ENCODE measurements at regions not wholly inside any gene's neighbourhood (a gene's known extent, or its start where the extent isn't known, plus 50 kb on each side); places are given as distances from the start of the nearest gene placed in this dataset.

DNA sequence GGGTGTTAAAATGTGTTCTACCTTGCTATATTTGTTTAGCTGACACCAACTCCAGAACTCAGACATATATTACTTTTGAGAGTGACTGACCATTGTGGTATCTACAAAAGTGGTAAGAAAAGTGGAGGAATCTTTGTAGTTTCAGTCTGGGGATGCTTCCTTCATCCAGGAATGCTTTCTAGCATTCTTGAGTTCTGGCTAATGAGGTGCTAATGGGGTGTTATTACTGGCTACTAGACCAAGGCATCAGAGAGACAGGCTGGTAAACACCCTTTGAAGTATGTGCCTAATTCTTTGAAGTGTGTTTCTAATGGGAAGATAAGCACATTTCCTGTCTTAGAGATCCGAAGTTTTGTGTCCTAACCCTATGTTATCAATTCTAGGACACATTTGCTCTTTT lies 310.4 kb downstream of the SPRY1 start:
- no peak for TF ChIP-seq POLR2A (IDR thresholded peaks at IDR 0.05)
- TF ChIP-seq, protein P1, sequence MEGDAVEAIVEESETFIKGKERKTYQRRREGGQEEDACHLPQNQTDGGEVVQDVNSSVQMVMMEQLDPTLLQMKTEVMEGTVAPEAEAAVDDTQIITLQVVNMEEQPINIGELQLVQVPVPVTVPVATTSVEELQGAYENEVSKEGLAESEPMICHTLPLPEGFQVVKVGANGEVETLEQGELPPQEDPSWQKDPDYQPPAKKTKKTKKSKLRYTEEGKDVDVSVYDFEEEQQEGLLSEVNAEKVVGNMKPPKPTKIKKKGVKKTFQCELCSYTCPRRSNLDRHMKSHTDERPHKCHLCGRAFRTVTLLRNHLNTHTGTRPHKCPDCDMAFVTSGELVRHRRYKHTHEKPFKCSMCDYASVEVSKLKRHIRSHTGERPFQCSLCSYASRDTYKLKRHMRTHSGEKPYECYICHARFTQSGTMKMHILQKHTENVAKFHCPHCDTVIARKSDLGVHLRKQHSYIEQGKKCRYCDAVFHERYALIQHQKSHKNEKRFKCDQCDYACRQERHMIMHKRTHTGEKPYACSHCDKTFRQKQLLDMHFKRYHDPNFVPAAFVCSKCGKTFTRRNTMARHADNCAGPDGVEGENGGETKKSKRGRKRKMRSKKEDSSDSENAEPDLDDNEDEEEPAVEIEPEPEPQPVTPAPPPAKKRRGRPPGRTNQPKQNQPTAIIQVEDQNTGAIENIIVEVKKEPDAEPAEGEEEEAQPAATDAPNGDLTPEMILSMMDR (IDR thresholded peaks at IDR 0.05): no peak
